HG02840 (cell line): ENCODE measurements at regions not wholly inside any gene's neighbourhood (a gene's known extent, or its start where the extent isn't known, plus 50 kb on each side); places are given as distances from the start of the nearest gene placed in this dataset.

Experiments
- ATAC-seq: cut with Tn5 transposase; IDR thresholded peaks from one replicate; pipeline ENCODE4 v1.9.1; 2021; ENCODE audit warnings: mild to moderate bottlenecking, moderate library complexity, moderate number of reproducible peaks; ENCODE audit not compliant: unreplicated experiment, low FRiP score

GRCh38 chr5:145708169-145708568, 127.0 kb downstream of the PRELID2 start:
- no peak for ATAC-seq

- ATAC-seq, result no peak
Observed at GRCh38 chr5:145704724-145705123, 130.4 kb downstream of the PRELID2 start.

GRCh38 chr5:145703856-145704255, 131.3 kb downstream of the PRELID2 start:
- ATAC-seq, result no peak

GRCh38 chr5:145701404-145701803, 133.7 kb downstream of the PRELID2 start:
- no peak for ATAC-seq

GRCh38 chr5:145699846-145700245, 135.3 kb downstream of the PRELID2 start:
- ATAC-seq, result no peak

GRCh38 chr5:145697251-145697990, 137.7 kb downstream of the PRELID2 start:
- no peak for ATAC-seq

- no peak for ATAC-seq
Observed at GRCh38 chr5:145689235-145689634, 145.9 kb downstream of the PRELID2 start.

- ATAC-seq, result no peak
Observed at GRCh38 chr5:145687943-145688342, 147.2 kb downstream of the PRELID2 start.

GRCh38 chr5:145685417-145685816, 149.7 kb downstream of the PRELID2 start:
- no peak for ATAC-seq

GRCh38 chr5:145683431-145683830, 151.7 kb downstream of the PRELID2 start:
- ATAC-seq, result no peak

GRCh38 chr5:145682197-145682899, 152.8 kb downstream of the PRELID2 start:
- no peak for ATAC-seq

GRCh38 chr5:145681686-145682085, 153.5 kb downstream of the PRELID2 start:
- ATAC-seq, result peak; percentile 84

- ATAC-seq, result no peak
Observed at GRCh38 chr5:145681216-145681615, 153.9 kb downstream of the PRELID2 start.

- no peak for ATAC-seq
Observed at GRCh38 chr5:145680767-145681166, 154.4 kb downstream of the PRELID2 start.

- ATAC-seq, result no peak
Observed at GRCh38 chr5:145680169-145680568, 155.0 kb downstream of the PRELID2 start.

- no peak for ATAC-seq
Observed at GRCh38 chr5:145678255-145678654, 156.9 kb downstream of the PRELID2 start.

- no peak for ATAC-seq
Observed at GRCh38 chr5:145673786-145674185, 161.4 kb downstream of the PRELID2 start.

- ATAC-seq, result no peak
Observed at GRCh38 chr5:145668714-145669113, 166.4 kb downstream of the PRELID2 start.

- no peak for ATAC-seq
Observed at GRCh38 chr5:145667742-145668141, 167.4 kb downstream of the PRELID2 start.

- no peak for ATAC-seq
Observed at GRCh38 chr5:145666591-145666990, 168.6 kb downstream of the PRELID2 start.

- ATAC-seq, result no peak
Observed at GRCh38 chr5:145661737-145662485, 173.2 kb downstream of the PRELID2 start.
